Myocyte (in vitro differentiated cells): ENCODE measurements at regions not wholly inside any gene's neighbourhood (a gene's known extent, or its start where the extent isn't known, plus 50 kb on each side); places are given as distances from the start of the nearest gene placed in this dataset.
A peak's percentile ranks its signal among the peaks of the same experiment; 100 is the strongest.

ENCODE experiments used
- DNase-seq: peaks from one replicate; pipeline ENCODE4 v3.0.0-alpha.2; 2012; ENCODE audit warnings: low read depth

- DNase-seq = peak; percentile 84
Measured at GRCh38 chr15:62962101-62962995, 80.2 kb upstream of the TPM1 start.

DNA sequence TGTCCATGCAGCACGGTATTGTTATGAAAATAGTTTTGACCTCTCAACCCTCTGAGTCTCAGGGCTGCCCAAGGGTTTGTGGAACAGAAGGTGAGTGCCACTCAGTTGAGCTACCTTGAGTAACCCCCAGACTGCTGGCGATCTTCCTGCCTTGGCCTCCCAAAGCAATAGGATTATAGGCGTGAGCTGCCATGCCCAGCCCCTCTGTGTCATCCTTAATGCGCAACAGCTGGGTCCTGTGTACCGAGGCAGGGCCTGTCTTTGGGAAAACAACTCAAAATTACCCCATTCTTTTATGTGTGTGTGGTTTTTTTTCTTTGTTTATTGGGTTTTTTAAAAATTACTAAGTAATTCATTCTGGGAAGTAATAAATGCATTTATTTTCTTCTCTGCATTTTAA, 78.3 kb upstream of the TPM1 start:
- peak; percentile 67 for DNase-seq

- peak; percentile 93 for DNase-seq
Measured at GRCh38 chr15:62966294-62967078, 76.1 kb upstream of the TPM1 start.

- no peak for DNase-seq
Measured at GRCh38 chr15:62968699-62969098, 73.8 kb upstream of the TPM1 start.

DNA sequence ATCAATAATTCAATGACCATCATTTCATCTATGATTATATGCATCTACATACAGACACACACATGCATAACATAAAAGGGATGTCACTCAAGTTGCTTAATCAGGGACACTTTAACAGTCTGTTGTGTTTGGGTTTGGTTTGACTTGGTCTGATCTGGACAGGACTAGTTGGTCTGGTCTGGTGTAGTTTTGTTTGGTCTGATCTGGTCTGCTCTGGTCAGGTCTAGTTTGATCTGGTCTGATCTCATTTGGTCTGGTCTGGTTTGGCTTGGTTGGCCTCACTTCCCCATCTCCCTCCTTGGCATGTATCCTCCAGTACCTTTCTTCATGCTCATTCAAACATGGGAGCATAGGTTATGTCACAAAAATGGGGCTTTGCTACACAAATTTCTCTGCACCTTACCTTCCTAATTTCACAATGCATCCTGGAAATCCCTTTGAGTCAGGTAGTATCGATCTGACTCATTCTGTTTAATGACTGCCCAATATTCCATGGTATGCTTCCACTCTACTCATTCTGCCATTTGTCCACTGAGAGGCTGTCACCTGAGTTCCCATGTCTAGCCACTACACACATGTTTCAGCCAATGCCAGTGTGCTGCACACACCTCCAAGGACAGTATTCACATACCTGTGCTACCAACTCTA, 73.0 kb upstream of the TPM1 start:
- no peak for DNase-seq

DNA sequence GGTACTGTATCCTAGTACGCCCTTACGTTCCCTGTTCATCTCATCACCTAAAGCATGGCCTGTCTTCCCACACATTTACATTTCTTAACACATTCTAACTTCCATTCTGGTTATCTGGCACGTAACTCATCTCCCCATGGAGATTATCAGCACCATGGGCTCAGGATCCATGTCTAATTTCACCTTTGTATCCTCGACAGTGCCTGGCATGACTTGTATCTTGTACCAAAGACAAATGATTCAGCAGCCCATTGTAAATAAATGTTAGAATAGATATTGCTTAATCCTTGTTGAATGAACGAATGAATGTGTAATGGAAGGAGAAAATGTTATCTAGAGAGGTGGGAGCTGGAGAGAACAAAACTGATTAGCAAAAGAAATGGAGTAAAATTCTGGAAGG, 69.7 kb upstream of the TPM1 start:
- DNase-seq = no peak

DNA sequence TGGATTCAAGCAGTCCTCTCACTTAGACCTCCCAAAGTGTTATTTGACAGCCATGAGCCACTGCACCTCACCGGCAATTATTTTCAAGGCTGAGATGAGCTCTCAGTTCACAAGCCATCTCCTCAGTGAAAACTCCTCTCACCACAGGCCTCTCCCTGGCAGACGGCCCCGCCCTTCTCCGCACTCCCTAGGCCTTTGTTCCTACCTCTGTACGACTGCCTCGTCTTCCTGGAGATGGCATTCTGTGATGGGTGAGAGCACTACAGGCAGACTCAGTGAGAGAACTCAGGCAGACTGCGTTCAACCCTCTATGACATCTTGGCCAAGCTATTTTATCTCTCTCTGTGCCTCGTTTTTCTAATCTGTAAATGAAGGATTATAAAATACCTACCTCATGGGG, 67.0 kb upstream of the TPM1 start:
- peak; percentile 46 for DNase-seq

GRCh38 chr15:62976301-62976881, 66.2 kb upstream of the TPM1 start:
- peak; percentile 38 for DNase-seq

GRCh38 chr15:62977952-62978811, 64.4 kb upstream of the TPM1 start:
- DNase-seq = peak; percentile 98

DNA sequence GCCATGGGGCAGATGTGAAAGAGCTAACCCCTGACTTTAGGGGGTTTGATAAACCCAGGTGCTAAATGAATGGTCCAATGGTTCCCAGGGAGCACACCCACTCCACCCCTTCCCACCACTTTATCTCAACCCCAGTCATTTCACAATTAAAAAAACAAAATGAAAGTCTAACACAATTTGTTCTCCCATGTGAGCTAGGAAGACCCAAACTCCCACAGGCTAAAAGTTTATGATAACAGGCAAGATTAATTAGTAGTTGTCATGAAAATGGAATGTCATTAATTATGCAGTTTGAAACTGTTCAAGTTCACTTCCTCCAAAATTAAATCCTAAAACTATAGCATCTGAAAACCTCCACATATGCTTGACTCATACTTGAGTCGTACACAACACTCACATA, 63.3 kb upstream of the TPM1 start:
- DNase-seq = no peak

DNA sequence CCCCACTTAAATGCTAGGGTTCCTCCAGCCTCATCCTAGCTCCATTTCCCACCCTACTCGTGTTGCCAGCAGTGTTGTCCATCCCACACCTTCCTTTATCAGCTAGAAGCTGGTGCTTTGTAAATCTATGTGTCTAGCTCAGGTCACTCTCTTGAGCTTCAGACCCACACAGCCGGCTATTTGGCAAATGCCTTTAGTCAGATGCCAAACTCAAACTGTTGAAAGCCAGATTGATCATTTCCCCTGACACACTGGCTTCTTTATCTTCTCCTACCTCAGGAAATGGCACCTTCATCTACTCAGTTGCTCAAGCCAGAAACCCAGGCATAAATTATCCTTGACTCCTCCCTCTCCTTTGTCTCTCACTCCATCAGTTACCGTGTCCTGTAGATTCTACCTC, 61.5 kb upstream of the TPM1 start:
- no peak for DNase-seq

GRCh38 chr15:62983956-62984355, 58.6 kb upstream of the TPM1 start:
- no peak for DNase-seq

DNA sequence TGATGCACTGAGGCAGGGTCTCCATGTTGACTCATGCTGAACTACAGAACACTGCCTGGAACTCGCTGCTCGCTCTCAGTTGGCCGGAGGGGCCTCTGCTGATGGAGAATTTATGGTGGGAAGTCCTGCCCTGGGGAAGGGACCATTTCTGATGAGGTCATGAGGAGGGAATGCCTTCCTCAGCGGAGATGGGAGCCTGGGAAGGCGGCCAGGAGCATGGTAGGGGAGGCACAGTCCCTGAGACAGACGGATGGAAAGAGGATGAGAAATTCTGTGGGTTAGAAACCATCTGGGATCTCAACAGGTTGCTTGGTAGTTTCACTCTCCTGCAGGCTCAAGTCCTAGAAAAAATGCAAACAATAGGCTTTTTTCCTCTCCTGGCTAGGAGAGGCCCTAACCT, 56.8 kb upstream of the TPM1 start:
- no peak for DNase-seq

GRCh38 chr15:62986948-62987347, 55.6 kb upstream of the TPM1 start:
- DNase-seq = no peak

- DNase-seq = no peak
Measured at GRCh38 chr15:62988701-62989100, 53.8 kb upstream of the TPM1 start.

DNA sequence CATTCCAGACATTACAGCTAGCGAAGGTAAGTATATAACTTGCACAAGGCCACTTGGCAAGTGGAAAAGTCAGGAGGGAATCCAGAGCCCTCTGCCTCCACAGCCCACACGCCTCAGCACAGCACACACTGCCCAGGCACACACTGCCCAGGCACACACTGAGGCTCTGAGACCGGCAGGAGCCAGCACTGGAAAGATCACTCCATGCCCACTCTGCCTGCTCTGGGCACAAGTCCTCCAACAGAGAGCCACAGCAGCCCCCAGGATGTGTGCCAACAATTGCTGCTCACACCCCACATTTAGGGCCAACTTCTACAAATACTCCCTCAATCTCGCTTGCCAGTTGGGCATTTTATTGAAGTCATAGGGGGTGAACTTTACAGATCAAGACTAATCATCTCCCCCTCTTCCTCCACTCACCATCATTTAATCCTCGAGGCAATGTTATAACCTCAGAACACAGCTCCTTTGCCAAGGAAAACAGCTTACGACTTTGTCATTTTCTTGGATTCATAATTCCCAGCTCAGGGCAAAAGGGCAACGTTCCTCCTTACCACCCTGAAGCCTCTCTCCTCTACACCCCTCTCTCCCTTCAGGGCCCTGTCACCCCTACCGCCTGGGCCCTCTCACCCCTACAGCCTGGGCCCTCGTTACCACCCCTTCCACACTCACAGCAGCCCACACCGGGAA, 53.0 kb upstream of the TPM1 start:
- DNase-seq = no peak

DNA sequence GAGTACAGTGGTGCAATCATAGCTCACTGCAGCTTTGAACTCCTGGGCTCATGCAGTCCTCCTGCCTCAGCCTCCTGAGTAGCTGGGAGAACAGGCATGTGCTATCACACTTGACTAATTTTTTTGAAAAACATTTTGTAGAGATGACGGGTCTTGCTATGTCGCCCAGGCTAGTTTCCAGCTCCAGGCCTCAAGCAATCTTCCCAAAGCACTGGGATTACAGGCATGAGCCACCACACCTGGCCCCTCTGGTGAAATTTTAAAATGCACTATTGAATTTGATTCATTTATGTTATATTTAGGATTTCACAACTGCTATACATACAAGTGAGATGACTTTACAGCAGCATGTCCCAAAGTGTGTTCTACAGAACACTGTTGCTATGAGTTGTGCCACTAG, 50.8 kb upstream of the TPM1 start:
- DNase-seq = no peak

DNA sequence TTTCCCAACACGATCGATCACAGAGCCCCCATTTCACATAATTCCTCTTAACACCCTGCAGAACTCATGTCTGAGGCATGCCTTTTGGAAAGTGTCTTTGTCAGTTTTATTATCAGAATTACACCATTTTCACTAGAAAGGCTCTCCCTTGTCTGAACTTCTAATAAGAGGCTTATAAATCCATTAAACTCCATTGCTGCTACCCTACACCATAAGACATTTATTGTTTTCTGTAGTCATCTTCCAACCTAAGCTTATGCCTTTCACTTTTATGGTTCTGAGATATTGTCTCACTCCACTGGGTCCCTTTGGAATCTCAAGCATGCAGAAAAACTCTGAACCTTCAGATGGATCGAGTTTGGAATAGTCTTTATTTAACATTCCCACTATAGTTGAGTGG, 50.2 kb upstream of the TPM1 start:
- DNase-seq = no peak
